Hepatocyte (in vitro differentiated cells): ENCODE measurements at regions not wholly inside any gene's neighbourhood (a gene's known extent, or its start where the extent isn't known, plus 50 kb on each side); places are given as distances from the start of the nearest gene placed in this dataset.

ENCODE experiments used
- EZH2 ChIP-seq: fragments of 200-600 bp; sonication (generic); IDR thresholded peaks from 2 replicates; pipeline ENCODE4 v1.6.1; 2016; ENCODE audit warnings: antibody characterized with exemption, mild to moderate bottlenecking, borderline replicate concordance
- TF ChIP-seq, protein P1 (sequence below): fragments of 200-600 bp; sonication (generic); IDR thresholded peaks from 2 replicates; pipeline ENCODE4 v1.5.1; 2016; ENCODE audit warnings: antibody characterized with exemption, mild to moderate bottlenecking; ENCODE audit not compliant: poor library complexity

- TF ChIP-seq EZH2 = no peak
- TF ChIP-seq, protein P1, sequence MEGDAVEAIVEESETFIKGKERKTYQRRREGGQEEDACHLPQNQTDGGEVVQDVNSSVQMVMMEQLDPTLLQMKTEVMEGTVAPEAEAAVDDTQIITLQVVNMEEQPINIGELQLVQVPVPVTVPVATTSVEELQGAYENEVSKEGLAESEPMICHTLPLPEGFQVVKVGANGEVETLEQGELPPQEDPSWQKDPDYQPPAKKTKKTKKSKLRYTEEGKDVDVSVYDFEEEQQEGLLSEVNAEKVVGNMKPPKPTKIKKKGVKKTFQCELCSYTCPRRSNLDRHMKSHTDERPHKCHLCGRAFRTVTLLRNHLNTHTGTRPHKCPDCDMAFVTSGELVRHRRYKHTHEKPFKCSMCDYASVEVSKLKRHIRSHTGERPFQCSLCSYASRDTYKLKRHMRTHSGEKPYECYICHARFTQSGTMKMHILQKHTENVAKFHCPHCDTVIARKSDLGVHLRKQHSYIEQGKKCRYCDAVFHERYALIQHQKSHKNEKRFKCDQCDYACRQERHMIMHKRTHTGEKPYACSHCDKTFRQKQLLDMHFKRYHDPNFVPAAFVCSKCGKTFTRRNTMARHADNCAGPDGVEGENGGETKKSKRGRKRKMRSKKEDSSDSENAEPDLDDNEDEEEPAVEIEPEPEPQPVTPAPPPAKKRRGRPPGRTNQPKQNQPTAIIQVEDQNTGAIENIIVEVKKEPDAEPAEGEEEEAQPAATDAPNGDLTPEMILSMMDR = no peak
These were observed 103.7 kb upstream of the GNAO1 start for GRCh38 chr16:56087626-56088025.
